Kidney (tissue), 13 donors: ENCODE measurements at regions not wholly inside any gene's neighbourhood (a gene's known extent, or its start where the extent isn't known, plus 50 kb on each side); places are given as distances from the start of the nearest gene placed in this dataset.
A peak's percentile ranks its signal among the peaks of the same experiment; 100 is the strongest.

Experiments
- DNase-seq, 5 donors: peaks; one replicate each; pipeline ENCODE4 v3.0.0-alpha.2; 2013 to 2020
- FAIRE-seq: peaks from 2 replicates; lab custom pipeline; 2012; peaks lifted over from hg19 to GRCh38; lab: Jason Lieb, UNC
- H3K27ac ChIP-seq, 2 donors: one replicate each; pipeline ENCODE4 v1.7.0; 2013; ENCODE audit warnings: low read depth in 2 of 2, low read length in 2 of 2, inconsistent platforms in 1 of 2
- H3K27me3 ChIP-seq: one replicate; pipeline ENCODE4 v1.7.1; 2013; ENCODE audit warnings: low read length, inconsistent platforms; ENCODE audit not compliant: control insufficient read depth, insufficient read depth
- H3K36me3 ChIP-seq, 3 donors: one replicate each; pipeline versions ENCODE4 v1.7.0 to v1.7.1; 2013; ENCODE audit warnings: low read length in 3 of 3, control low read depth in 1 of 3, inconsistent platforms in 1 of 3; ENCODE audit not compliant: insufficient read depth in 3 of 3, control insufficient read depth in 2 of 3
- H3K4me1 ChIP-seq, 3 donors: one replicate each; pipeline versions ENCODE4 v1.7.0 to v1.7.1; 2013; ENCODE audit warnings: low read length in 3 of 3, inconsistent platforms in 1 of 3, low read depth in 1 of 3; ENCODE audit not compliant: control insufficient read depth in 2 of 3, insufficient read depth in 2 of 3
- H3K4me3 ChIP-seq, 3 donors: one replicate each; pipeline versions ENCODE4 v1.7.0 to v1.8.1; 2013; ENCODE audit warnings: low read length in 3 of 3, control low read depth in 1 of 3, inconsistent platforms in 1 of 3
- H3K9ac ChIP-seq, 3 donors: one replicate each; pipeline versions ENCODE4 v1.7.0 to v1.7.1; 2013; ENCODE audit warnings: low read length in 3 of 3, control low read depth in 1 of 3, inconsistent platforms in 1 of 3
- H3K9me3 ChIP-seq, 3 donors: one replicate each; pipeline versions ENCODE4 v1.7.0 to v1.7.1; 2013; ENCODE audit warnings: low read length in 3 of 3, control low read depth in 1 of 3, inconsistent platforms in 1 of 3; ENCODE audit not compliant: control insufficient read depth in 2 of 3, insufficient read depth in 1 of 3
- CTCF ChIP-seq: IDR thresholded peaks from 3 replicates; pipeline ENCODE4 v1.5.1; 2012; ENCODE audit warnings: mild to moderate bottlenecking, moderate library complexity, borderline replicate concordance; ENCODE audit not compliant: insufficient read depth; ENCODE audit errors: extremely low read depth
- intact Hi-C: fragments of 100-400 bp; cut with DNase I; formaldehyde crosslinking; loops from one replicate; pipeline ENCODE4 v1.11.1; 2022
- donor health status: control.
- donor health status: control.
- donor health status: control.
- donor health status: control.
- donor health status: control.
- donor health status: DM: yes; HTN: yes; CAD: no.
- donor health status: Normal renal cell carcinoma (clear cell type).

DNA sequence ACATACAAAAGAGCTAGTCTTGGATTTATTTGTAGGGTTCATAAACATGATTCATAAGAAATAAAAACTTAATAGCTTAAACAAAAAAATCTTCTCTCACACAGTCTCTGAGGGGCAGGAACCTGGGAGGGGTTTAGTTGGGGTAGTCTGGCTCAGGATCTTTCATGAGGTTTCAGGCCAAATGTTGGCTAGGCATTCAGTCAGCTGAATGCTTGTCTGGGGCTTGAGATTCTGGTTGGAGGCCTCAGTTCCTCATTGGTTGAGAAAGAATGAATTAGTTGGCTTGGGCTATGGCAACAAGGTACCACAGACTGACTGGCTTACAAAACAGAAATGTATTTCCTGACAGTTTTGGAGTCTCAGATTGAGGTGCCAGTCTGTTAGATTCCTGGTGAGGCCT lies 74.3 kb downstream of the ANKRD7 start:
- intact Hi-C loops, result no loop called here
- no peaks in the 10 kb centered on the region for H3K9me3 ChIP-seq

DNA sequence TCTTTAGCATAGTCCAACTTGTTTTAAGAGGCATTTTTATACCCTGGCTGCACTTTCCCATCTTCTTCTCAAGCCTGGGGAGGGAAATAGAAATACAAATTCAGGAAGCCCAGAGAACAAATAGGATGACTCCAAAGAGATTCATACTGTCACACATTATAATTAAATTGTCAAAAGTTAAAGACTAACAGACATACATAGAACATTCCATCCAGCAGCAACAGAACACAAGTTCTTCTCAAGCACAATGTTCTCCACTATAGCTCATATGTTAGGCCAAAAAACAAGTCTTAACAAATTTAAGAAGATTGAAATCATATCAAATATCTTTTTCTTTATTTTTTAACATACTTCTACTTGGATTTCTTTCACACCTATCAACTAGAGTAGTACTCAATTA lies 75.7 kb downstream of the ANKRD7 start:
- DNase-seq (no peak), FAIRE-seq (no peak)
- H3K9ac ChIP-seq, result no peak overlapping the region
- no peaks in the 10 kb centered on the region for H3K9me3 ChIP-seq
- H3K4me3 ChIP-seq, result no peak overlapping the region
- H3K36me3 ChIP-seq, result no peaks in the 10 kb centered on the region
- intact Hi-C loops, result no loop called here
- H3K27me3 ChIP-seq, result no peaks in the 10 kb centered on the region
- no peak for TF ChIP-seq CTCF
- no peaks in the 10 kb centered on the region for H3K4me1 ChIP-seq
- H3K27ac ChIP-seq, result no peak overlapping the region

More for the DNA sequence above, 74.3 kb downstream of the ANKRD7 start:
- TF ChIP-seq CTCF, result no peak
- Histone ChIP-seq H3K4me3 (no peak overlapping the region), H3K27me3 (no peaks in the 10 kb centered on the region), H3K36me3 (no peaks in the 10 kb centered on the region), H3K4me1 (no peaks in the 10 kb centered on the region), H3K9ac (no peak overlapping the region), H3K27ac (no peak overlapping the region)
- FAIRE-seq (no peak), DNase-seq (peak in 1 of 5 donors; percentile 31)

DNA sequence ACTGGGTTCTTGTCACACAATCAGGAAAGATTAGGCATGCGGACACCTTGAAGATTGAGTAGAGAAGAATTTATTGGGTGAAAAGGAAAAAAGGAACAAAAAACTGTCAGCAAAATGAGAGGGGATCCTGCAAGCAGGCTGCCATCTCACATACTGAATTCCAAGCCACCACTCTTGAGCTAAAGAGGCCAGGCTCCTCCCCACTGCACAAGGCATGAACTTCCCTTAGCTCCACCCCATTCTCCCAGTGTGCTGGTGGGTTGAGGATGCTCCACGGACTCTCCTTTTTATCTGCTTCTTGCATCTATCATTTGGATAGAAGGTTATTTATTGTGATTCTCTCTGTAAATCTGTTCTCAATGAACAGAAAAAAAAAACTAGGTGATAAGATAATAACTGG lies 79.6 kb downstream of the ANKRD7 start:
- H3K4me1 ChIP-seq, result no peaks in the 10 kb centered on the region
- H3K27ac ChIP-seq, result no peak overlapping the region
- FAIRE-seq, result no peak
- no peak for TF ChIP-seq CTCF
- no peak overlapping the region for H3K4me3 ChIP-seq
- no peak overlapping the region for H3K9ac ChIP-seq
- DNase-seq, result no peak
- no peaks in the 10 kb centered on the region for H3K27me3 ChIP-seq
- intact Hi-C loops, result no loop called here
- no peaks in the 10 kb centered on the region for H3K9me3 ChIP-seq
- no peaks in the 10 kb centered on the region for H3K36me3 ChIP-seq

GRCh38 chr7:118305671-118306070 lies 81.2 kb downstream of the ANKRD7 start:
- H3K27ac ChIP-seq, result no peak overlapping the region
- FAIRE-seq, result no peak
- H3K36me3 ChIP-seq, result no peaks in the 10 kb centered on the region
- H3K4me1 ChIP-seq, result no peaks in the 10 kb centered on the region
- DNase-seq, result no peak
- H3K9me3 ChIP-seq, result no peaks in the 10 kb centered on the region
- no peak overlapping the region for H3K9ac ChIP-seq
- H3K27me3 ChIP-seq, result no peaks in the 10 kb centered on the region
- no peak for TF ChIP-seq CTCF
- no peak overlapping the region for H3K4me3 ChIP-seq
- intact Hi-C loops, result no loop called here
